ENCODE measurements at regions not wholly inside any gene's neighbourhood (a gene's known extent, or its start where the extent isn't known, plus 50 kb on each side); places are given as distances from the start of the nearest gene placed in this dataset.
"Not testable (repeated sequence)": the region's sequence is repeated elsewhere in the genome, so short reads cannot be mapped to it uniquely, and the experiment has no call there.

DNA sequence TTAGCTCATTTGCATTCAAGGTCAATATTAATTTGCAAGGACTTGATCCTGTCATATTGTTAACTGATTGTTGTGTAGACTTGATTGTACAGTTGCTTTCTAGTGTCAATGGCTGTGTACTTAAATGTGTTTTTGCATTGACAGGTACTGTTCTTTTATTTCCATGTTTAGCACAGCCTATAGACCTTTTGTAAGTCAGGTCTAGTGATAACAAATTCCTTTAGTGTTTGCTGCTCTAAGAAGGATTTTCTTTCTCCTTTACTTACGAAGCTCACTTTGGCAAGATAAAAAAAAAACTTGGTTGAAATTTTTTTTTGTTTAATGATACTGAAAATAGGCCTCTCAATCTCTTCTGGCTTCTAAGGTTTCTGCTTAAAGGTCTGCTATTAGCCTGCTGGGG lies 942.3 kb downstream of the QKI start:
- no peak for DNase-seq

GRCh38 chr6:164347455-164347854 lies 932.9 kb downstream of the QKI start:
- no peak for DNase-seq

DNA sequence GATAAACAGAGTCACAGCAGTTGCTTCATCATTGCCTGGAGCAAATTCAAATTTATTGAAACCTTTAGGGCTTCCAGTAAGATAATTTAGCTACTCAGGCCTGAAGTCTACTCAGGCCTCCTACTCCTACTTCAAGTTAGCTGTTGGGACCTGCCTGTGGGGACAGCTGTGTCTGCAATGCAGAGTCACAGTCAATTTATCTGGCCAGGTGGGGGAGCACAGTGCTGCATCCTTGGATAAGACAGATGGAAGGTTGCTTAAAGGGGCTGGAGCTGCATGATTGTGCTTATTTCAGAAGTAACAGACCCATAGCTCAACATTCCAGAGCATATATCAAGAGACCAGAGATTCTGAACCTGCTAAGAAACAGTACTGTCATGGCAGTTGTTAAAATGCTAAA lies 932.1 kb downstream of the QKI start:
- DNase-seq = no peak

DNA sequence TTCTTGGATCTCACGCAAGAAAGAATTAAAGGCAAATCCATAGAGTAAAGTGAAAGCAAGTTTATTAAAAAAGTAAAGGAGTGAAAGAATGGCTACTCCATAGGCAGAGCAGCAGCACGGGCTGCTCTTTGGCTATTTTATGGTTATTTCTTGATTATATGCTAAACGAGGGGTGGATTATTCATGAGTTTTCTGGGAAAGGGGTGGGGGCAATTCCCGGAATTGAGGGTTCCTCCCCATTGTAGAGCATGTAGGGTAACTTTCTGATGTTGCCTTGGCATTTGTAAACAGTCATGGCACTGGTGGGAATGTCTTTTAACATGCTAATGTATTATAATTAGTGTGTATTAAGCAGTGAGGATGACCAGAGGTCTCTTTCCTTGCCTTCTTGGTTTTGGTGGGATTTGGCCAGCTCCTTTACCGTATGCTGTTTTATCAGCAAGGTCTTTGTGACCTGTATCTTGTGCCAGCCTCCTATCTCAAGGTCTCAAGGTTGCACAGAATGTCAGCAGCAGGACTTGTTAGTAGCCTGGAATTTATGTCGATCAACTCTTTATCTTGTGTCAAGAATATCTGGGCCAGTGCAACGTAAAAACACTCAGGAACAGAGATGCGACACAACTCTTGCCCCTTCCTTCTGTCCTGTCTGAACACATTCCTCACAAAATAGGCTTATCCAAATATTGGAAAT lies 931.4 kb downstream of the QKI start:
- DNase-seq = no peak

GRCh38 chr6:164345327-164345726 lies 930.8 kb downstream of the QKI start:
- no peak for DNase-seq

- no peak for DNase-seq
These were observed 930.3 kb downstream of the QKI start for GRCh38 chr6:164344801-164345291.

DNA sequence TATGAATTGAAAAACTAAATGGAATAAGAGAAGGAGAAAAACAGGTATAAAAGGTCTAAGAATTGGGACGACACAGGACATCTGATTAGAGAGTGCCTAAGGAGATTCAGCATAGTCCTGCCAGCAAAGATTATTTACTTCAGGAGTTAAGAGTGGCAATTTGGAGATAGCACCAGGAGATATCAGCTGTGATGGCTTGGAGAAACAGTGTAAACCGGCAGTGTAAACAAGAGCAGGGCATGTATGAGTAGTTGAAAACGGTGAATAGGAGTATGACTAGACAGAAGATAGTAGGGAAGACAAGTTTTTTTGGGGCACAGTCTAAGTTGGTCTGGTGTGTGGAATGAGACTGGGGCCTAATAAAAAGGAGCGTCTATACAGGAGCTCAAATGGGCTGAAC lies 924.9 kb downstream of the QKI start:
- DNase-seq = not testable (repeated sequence)

- no peak for DNase-seq
These were observed 923.4 kb downstream of the QKI start for GRCh38 chr6:164337925-164338397.

DNA sequence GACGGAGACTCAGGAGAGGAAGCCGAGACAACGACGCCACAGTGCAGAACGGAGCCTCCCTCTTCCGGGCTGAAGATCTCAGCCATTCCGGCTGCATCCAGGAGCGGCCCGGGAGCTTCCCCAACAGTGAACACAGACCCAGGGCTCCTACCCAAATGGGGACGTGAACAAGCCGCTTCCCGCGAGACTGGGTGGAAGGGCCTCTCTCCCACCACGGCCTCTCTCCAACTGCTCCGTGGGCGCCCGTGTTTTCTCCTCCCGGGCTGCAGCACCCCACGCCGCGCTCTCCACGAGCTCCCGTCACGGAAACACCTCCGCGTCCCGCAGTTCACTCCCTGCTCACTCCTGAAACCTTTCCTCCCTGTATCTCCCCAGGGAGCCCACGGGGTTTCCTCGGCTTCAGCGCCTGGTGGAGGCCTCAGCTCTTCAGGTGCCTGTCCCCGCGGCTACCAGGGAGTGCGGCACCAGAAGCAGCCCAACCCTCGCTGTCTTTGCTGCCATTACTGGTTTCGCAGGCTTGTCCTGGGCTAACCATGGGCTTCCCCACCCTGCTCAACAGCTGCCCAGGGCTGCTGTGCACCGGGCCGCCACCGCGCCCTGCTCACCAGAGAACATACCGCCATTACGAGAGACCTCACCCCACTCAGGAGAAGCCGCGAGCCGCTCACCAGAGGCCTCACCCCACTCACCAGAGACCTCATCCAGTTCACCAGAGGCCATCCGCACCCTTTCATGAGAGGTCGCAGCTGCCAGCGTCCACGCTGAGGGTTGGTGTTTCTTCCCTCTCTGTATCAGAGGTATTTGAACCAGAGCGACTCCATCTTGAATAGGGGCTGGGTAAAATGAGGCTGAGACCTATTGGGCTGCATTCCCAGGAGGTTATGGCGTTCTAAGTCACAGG lies 922.8 kb downstream of the QKI start:
- no peak for DNase-seq

- DNase-seq = no peak
These were observed 921.9 kb downstream of the QKI start for GRCh38 chr6:164336455-164336854.

GRCh38 chr6:164331026-164331425 lies 916.5 kb downstream of the QKI start:
- DNase-seq = no peak

DNA sequence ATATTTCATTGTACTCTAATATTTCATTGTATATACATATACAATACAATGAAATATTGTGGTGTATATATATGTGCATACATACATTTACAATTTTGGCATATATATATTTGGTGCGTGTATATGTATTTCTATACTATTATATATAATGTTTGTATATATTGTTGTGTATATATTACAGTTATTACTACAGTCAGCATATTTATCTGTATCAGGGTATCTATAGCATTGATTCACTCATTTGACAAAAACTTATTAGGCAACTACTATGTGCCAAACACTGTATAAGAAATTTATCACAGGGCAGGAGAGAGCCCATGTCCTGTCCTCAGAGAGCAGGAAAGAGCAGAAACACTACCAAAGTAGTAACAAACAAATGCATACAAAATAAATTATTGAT lies 910.6 kb downstream of the QKI start:
- no peak for DNase-seq

- no peak for DNase-seq
These were observed 908.0 kb downstream of the QKI start for GRCh38 chr6:164322533-164322932.

GRCh38 chr6:164321297-164321696 lies 906.8 kb downstream of the QKI start:
- no peak for DNase-seq

- no peak for DNase-seq
These were observed 900.9 kb downstream of the QKI start for GRCh38 chr6:164315376-164315775.

GRCh38 chr6:164308339-164308738 lies 893.8 kb downstream of the QKI start:
- no peak for DNase-seq

- no peak for DNase-seq
These were observed 888.8 kb downstream of the QKI start for GRCh38 chr6:164303102-164303964.

DNA sequence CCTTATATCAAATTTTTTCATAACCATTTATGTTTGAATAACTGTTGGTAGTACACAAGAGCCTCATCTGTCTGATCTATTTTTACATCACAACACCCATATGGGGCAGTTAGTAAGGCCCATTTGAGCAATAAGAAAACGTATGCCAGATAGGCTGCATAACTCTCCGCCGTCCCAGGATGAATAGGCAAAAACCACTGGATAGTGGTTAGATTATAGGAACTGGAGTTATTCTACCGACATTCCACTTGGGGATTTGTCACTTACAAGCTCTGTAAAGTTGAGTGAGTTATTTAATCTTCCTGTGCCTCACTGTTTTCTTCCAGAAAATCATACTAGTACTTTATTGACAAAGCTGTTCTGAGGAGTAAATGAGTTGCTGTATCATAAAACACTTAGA lies 881.9 kb downstream of the QKI start:
- DNase-seq = no peak

- DNase-seq = no peak
These were observed 879.7 kb downstream of the QKI start for GRCh38 chr6:164294047-164294784.

DNA sequence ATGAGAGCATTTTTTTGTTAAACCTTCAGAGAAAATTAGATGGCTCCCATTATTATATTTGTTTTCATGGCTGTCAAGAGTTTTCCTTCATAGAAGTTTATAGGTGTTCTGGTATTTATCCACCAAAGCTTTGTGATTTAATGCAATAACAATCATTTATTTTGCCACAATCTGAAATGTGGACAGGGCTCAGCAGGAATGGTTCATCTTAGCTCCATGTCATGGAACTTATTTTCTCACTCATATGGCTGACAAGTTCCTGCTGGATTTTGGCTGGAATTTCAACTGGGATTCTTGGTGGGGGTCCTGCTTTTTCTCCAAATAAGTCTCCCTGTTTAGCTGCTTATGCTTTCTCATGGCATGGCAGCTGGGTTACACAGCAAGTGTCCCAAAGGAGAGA lies 876.7 kb downstream of the QKI start:
- no peak for DNase-seq

DNA sequence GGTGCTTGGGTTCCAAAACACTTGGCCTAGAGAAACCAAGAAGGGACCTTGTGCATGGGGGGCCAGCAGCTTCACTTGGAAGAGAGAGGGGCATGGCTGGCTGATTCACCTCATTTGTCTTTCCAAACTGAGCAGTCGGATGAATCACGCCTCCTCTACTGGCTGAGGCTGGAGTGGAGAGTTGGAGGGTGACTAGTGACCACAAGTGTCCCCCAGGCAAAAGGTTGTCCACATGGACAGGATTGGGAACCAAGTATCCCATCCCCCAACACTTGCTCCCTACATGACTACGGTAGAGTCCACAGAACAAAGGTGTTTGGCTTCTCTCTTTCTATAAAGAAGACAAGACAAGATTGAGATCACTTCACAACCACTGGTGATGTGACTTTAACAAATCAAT lies 875.6 kb downstream of the QKI start:
- DNase-seq = no peak

DNA sequence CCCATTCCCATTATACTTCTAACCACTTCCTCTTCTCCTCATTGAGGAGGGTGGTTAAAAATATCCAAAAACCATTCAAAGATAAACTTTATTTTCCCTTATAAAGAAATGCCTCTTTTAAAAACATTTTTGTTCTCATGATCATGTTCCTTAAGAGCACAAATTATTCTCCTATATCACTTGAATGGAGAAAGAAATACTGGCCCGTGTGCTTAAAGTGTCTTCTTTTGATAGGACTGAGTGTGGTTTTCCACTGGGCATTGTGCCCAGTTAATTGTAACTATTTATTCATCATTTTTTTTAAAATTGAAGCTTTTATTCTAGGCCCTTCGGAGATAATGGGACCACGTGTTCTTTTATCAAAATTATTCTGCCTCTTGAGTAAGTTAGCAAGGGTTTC lies 871.5 kb downstream of the QKI start:
- no peak for DNase-seq
